GM20431 (cell line): ENCODE measurements at regions not wholly inside any gene's neighbourhood (a gene's known extent, or its start where the extent isn't known, plus 50 kb on each side); places are given as distances from the start of the nearest gene placed in this dataset.

Experiments
- in situ Hi-C: fragments of 300-500 bp; cut with MseI, MboI; formaldehyde crosslinking; loops from one replicate; pipeline ENCODE4 v1.15.0; 2020; ENCODE audit warnings: low sequenced_read_pairs; ENCODE audit not compliant: unreplicated experiment

DNA sequence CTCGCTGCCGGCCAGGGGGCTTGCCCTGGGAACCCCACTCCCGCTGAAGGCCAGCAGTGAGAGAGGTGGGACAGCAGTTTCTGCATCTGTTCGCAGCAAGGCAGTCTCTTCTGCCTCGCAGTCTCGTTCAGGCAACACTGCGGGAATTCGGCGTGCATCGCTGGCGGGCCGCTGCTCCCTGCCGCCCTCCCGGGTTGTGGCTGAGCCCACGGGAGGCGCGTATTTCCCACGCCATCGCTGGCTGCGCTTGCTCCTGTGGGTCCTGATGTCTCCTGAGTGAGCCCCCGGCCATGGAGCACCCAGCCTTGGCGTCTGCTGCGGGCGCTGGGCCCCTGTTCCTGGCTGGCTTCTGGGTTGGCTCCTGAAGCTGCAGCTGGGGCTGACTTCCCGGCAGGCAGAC is 227.9 kb downstream of the TEX29 start:
- in situ Hi-C loops = no loop called here

DNA sequence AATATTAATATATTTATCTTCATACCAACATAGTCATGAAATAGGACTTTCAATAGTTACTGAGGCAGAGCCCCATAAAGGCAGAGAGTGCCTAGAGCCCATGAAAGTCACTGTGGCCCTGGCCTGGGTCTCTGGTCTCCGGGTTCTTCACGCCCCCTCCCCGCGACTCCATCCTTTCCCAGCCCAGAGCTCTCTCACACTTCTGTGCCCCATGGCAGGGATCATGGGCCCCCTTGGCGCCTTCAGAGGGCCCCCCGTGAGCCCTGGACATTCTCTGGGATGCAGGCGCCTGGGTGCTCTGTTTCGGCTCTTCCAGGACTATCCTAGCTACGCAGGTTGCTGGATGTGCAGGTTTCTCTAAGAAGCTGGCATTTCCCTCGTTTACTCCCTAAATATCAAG is 228.4 kb downstream of the TEX29 start:
- in situ Hi-C loops = no loop called here

DNA sequence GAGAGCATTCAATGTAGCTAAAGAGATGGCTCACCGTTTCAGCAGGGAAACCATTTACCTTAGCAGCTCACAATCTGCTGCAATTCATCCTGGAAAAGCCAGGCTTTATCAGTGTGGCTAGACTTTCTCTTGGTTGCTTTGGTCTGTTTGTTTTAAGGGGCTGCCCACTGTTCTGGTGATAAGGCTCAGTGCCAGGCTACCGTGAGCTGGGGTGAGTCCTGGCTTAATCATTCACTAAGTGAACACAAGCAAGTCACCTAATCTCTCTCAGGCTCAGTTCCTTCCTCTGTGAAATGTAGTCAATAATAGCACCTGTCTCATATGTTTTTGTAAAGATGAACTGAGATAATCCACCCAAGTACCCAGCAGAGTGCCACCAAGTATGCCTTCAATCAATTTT is 229.0 kb downstream of the TEX29 start:
- in situ Hi-C loops = no loop called here

DNA sequence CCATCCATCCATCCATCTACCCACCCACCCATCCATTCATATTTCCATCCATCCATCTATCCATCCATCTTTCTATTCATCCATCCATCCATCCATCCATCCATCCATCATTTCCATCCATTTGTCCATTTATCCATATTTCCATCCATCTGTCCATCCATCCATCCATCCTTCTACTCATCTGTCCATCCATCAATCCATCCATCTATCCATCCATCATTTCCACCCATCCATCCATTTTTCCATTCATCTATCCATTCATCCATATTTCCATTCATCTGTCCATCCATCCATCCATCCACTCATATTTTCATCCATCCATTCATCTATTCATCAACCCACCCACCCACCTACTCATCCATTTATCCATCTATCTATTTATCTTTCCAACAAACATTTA is 229.6 kb downstream of the TEX29 start:
- in situ Hi-C loops = no loop called here

DNA sequence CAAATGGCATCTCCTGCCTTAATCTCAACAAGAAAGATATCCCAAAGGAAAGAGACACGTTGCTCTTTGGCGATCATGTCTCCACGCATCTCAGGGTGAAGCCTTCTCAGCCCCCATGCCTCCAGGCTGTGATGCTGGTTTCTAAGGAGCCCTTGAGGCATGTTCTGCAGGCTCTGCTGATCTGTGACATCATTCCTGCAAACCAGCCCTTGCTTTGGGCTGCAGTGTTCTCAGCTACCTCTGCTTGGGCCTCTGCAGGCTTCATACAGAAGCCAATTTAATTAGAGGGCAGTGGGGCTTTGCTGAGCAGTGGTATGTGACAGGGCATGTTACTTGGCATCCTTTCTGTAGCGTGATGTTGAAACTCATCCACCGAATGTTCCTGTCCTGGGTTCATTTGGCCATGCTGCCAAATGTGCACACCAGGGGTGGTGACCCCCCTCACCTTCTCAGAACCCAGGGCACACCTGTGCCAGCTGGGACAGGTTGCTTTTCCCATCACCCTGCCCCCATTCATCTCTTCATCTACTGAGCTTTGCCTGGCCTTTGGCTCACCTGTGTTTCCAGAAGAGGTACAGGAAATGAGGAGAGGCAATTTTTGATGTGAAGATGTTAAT is 230.9 kb downstream of the TEX29 start:
- in situ Hi-C loops = no loop called here

DNA sequence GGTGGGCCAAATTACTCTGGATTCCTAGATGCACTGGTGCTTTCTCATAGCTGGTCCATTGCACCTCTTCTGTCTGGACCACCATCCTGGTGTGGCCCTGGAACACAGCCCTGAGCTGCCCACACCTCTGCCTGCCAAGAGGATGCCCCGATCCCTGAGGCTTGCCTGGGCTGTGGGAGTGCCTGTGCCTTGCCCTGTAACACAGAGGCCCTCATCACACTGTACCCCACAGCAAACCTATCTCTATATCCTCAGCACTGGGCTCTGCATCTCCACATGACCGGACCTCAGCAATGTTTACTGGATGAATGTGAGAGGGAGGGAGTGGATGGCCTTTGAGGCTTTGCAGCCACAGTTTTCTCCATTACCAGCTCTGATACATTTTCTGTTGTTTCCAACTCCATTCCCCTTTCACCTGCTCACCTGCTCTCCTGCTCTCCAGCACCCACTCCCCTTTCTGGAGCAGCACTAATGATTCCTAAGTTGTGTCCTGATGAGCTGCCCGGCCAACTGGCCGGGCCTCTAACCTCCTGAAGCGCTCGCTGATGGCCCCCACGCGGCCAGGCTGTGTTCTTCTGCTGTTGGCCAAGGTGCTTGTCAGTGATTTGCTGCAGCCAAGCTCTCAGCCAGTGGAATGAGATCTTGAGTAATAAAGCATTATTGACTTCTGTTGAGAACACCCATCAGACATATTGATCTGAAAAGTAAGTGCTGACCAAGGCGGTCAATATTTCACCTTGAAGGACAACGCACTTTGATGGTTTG is 232.6 kb downstream of the TEX29 start:
- in situ Hi-C loops = no loop called here

DNA sequence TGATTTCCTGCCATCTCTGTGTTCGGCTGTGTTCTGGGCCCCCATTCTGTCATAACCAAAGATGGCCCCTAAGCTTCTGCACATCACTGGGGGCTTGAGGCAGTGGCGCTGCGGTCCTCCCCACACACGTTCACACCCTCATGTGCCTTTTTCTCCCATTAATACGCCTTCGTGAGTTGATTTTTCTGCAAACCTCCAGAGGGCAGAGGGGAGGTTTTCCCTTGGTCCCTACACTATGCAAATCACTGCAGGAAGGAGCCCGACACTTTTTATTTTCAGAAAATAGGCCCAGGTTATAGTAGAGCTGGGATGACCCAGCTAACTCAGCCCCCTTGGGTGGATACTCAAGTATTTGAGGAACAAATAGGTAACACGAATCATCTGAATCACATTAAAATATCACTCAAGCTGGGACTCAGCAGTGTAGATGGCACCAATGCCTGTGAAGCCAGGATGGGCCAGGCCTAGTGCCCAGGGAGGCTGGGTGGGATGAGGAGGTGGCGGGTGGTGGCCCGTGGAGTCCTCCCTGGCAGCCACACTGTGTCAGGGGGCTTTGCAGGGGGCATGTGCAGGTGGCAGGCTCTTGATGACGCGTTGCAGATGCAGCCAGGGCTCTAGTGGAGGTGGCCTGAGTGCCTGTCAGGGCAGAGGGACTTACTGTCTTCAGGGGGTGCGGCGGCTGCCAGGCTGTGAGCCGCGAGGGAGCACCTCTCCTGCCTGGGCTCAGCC is 234.3 kb downstream of the TEX29 start:
- in situ Hi-C loops = no loop called here

DNA sequence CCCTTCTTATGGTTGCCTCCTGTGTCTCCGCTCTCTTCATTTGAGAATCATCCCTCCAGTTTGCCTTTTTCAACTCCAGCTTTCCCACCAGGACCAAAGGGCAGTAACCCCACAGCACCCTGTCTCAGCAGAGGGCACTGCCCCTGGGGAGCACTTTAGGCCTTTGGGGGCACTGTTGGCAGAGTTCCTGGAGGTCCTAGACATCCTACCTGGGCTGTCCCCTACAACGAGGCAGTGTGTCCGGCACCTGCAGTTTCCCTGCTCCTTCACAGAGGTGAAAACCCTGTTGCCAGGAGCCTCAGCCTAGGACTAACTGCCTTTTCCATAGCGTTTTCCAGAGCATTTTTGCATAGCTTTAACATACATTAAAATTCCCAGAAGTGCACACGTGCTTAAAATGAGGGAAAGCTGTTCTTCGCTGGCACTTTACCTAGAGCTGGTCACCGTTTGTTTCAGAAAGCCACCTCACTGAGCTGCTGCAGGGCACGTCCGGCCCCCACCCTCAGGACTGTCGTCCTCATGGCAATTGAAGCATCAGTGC is 234.9 kb downstream of the TEX29 start:
- in situ Hi-C loops = no loop called here

DNA sequence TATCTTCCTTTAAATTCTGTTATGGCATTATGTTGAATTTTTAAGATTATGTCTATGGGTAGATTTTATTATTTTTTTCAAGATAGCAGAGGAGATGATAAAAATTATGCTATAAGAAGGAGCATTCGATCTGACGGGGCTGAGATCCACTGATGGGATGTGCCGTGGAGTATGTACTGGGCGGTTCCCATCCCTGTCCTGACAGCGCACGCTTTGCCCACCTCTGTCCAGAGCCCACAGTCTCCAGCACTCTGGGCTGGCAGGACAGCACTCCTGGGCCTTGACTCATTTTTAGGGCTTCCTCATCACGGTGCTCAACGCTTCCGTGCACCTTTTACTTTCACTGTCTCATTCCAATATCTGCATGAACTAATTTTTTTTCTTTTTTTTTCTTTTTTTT is 235.5 kb downstream of the TEX29 start:
- in situ Hi-C loops = no loop called here

DNA sequence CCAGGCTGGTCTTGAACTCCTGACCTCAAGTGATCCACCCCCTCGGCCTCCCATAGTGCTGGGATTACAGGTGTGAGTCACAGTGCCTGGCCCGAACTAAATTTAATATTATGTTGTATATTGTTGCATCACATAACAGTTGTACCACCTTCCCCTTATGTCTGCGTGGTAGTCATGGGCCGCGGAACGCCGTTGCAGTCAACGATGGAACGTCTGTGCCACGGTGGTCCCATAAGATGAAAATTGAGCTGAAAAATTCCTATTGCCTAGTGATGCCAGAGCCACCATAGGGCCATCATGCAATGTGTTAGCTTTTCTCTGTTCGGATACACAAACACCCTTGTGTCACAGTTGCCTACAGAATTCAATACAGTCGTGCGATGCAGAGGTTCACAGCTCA is 236.1 kb downstream of the TEX29 start:
- in situ Hi-C loops = no loop called here

DNA sequence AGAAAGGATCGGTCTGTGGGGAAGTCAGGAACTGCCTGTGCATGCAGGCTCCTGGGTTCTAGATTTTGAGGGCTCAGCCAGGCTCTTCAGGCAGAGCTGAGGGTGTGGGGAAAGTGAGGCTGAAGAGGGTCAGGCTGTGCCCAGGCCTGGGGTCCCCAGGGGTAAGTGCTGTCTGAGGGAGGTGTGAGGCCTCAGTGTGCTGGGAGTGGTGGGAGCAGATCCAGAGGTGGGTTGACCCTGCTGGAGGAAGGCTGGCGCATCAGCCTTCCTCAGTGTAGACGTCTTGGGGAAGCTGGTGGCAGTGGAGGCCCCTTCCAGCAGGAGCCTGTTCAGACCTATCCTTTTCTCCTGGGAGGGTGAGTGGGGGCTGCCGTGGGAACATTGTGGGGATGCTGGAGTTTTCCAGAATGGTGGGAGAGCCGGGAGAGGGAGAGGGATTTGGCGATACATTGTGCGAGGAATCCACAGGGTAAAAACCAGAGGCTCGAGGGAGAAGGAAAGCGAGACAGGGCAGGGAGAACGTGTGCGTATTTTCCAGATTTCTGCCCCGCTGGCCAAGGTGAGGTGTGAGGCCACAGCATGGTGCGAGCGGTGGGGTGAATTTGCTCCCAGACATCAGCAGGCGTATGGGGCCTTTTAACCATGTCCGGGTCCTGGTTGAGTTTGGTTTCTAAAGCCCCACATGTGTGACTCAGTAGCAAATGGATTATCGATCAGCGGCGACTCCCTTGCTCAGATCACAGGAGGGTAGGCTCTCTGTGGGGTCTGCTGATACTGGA is 237.7 kb downstream of the TEX29 start:
- in situ Hi-C loops = no loop called here

DNA sequence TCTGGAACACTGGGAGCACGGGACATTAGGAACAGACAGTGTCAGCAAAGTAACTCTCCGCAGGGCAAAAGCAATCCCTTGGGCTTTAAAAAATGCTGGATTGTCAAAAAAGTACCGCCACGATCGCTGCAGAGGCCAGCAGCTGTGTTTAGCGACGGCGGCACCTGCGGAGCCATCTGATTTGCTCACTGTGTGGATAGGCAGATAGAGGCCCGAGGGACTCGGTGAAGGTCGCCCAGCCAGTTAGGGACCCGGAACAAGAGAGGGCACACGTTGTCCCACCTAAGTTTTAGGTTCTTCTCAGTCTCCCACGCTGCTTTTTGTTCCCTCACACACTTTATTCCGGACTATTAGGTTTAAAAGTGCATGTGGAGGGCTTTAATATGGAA is 238.3 kb downstream of the TEX29 start:
- in situ Hi-C loops = no loop called here

DNA sequence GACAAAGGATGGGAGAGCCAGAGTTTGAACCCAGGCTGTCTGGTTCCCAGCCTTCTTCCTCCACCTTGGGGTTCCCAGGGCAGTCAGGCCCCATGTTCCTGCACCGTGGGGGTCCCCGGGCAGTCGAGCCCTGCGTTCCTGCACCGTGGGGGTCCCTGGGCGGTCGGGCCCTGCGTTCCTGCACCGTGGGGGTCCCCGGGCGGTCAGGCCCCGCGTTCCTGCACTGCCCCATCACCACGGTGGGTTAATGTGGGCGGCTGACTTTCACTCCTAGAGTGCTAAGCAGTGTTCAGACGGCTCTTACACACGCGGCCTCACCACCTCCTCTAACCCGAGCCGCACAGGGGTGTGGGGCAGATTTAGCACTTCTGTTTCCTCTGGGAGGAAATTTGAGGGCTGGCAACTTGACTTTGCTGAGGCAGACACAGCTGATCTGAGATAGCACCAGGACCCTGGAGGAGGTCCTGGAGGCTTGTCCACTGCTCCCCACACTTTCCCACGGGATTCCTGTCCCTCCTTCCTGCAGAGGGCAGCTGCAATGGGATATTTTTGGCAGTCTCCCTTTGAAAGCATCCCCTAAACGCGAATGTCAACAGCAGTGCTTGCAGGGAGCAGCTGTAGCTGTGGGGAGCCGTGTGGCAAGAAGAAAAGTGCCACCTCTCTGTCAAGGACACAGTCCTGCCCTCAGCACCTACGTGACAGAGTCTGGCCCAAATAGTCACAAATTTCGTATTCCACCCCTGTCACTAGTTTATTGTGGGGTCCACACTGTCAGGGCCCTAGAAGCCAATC is 239.4 kb downstream of the TEX29 start:
- in situ Hi-C loops = no loop called here

DNA sequence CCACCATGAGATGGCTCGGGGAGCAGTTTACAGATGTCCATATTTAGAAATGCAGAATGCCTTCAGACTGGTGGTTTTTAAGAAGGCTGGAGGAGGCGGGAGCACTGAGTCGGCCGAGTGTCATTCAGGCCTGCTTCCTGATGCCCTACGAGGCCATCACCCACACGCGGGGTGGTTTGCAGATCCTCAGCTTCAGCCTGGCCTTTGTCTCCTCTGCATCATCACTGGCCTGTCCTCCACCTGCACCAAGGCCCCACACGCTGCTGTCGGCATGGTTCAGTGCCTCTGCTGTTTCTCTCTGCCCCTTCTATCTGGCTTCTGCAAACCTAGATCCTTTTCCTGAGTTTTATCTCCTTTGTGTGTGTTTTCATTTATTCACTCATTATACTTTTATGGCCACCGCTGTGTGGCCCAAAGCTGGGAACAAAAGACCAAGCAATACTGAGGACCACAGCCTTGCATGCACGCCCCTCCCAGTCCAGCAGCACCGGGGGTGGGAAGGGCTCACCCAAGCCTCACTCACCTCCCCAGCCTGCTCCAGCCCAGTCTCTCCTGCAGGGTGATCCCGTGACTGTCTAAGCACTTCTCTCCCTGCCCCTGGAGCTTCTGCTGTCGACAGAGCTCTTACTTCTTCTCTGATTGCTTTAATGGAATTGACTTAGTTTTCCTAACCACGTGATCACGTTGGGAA is 240.8 kb downstream of the TEX29 start:
- in situ Hi-C loops = no loop called here

DNA sequence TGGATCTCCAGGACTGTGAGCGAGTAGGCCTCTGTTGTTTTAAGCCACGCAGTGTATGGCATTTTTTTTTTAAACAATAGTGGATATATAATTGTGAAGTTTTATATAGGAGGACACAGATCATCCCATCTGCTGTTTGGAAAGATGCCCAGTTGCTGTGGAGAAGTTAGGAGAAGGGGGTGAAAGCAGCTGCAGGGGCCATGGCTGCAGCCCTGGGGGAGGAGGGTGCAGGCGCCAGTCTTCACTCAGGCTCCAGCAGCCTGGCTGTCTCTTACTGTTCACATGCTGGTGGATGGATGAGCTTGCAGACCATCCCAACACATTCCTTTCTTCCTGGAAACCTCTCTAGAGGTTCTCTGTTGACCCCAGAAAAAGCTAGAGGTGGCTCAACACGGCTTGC is 242.3 kb downstream of the TEX29 start:
- in situ Hi-C loops = no loop called here

DNA sequence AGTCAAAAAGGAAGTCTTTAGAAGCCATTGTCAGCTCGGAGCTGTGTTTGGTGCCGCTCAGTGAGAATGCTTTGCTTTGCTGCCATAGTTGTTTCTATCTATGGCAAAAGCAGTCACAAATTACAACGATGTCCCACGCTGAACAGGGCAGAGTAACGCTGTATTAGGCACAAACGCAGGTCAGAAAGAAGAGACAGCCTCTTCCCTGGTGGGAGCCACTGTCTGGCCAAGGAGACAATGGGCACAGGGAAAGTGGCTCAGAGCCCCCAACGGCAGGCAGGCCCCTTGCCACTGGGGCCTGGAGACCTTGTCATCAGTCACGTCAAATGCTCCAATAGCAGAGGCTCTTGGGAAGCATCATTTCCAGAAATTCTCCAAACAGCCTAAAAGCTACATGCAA is 244.2 kb downstream of the TEX29 start:
- in situ Hi-C loops = no loop called here

DNA sequence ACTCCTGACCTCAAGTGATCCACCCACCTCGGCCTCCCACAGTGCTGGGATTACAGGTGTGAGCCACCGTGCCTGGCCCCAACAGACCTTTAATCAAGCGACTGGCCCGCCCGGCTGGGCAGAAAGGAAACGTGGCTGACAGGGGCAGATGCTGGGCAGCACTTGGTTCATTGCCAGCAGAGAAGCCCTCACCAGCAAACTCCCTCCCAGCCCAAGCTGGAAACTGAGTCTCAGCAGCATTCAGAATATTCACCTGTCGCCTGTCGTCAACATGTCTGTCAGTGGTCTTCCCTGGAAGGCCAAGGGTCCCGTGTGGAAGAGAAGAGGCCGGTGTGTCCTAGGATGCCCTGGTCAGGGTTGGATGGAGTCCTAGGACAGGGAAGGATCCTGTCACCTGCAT is 245.0 kb downstream of the TEX29 start:
- in situ Hi-C loops = no loop called here

DNA sequence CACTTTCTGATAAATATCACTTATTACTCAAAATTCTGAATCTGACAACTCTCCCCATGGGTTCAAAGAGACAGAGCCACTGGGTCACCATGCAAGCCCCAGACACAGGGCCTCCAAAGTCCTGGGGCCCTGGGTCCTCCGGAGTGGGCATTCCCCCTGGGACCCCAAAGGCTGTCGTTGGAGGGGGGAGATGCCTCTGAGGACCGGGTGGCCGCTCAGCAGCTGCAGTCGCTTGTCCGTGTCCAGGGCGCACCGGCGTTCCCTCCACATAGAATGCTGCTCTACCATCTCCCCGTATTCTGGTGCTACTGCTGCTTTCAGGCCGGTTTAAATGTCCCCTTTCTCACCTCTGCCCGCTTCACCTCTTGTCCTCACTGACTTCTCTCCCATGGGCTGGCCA is 246.1 kb downstream of the TEX29 start:
- in situ Hi-C loops = no loop called here

DNA sequence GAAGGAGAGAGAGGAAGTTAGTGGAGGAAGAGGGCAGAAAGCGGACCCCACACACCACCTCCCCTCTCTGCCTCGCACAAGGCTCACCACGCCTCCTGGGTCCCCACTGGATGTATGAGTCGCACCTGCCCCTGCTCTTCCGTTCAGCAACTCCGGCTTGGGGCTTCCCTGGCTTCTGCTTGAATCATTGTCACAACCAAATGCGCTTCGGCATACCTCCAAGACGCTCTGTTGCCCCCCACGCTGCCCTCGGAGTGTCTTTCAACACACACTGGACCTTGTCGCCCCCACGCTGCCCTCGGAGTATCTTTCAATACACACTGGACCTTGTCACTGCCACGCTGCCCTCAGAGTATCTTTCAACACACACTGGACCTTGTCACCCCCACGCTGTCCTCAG is 247.2 kb downstream of the TEX29 start:
- in situ Hi-C loops = no loop called here
